ENCODE measurements at regions not wholly inside any gene's neighbourhood (a gene's known extent, or its start where the extent isn't known, plus 50 kb on each side); places are given as distances from the start of the nearest gene placed in this dataset.
"Not testable (repeated sequence)": the region's sequence is repeated elsewhere in the genome, so short reads cannot be mapped to it uniquely, and the experiment has no call there.

DNA sequence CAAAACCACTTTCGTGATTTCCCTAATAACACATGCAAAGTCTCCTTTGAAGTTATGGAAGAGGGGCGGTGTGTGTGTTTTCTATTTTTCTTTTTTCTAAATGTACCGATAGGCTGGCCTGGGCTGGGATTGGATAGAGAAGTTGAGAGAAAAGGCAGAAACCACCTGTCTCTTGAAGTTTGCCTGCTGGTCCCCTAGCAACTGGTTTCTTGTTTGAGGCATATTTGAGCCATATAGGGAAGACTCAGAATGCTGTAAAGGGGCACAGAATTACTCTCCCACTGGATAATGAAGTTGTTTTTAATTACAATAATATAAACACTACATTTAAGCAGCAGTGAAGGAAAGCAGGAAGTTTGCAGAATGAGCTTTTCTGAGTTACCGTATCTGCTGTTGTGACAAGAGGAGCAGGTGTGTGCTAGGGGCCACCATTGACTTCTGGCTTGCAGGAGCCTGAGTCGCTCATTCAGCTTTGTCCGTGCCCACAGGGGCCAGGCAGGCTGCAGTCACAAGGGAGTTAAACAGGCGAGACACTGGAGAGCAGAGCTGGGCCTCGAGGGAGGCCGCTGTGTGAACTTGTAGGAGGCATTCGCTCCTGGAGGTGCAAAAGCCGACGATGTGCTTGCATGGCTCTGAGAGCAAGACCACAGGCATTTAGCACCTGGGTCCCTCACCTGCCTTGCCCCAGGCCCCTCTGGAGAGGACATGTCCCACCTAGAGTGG, 173.8 kb upstream of the RGS6 start:
- DNase-seq = no peak

DNA sequence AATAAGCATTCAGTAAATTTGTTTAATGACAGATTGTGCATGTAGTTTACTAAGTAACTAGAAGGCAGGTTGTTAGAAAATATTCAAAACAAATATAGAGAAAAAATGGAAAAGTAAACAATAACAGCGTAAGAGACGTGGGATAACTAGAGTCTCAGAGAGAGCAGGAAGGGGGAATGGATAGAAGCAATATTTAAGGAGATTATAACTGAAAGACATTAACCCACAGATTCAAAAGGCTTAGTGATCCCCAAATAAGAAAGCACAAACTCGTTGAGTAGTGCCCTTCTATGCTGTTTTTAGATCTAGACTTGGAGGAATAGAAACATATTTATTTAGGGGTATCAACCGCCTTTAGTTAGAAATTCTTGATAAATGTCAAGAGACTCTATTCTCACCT, 169.7 kb upstream of the RGS6 start:
- DNase-seq = no peak

DNA sequence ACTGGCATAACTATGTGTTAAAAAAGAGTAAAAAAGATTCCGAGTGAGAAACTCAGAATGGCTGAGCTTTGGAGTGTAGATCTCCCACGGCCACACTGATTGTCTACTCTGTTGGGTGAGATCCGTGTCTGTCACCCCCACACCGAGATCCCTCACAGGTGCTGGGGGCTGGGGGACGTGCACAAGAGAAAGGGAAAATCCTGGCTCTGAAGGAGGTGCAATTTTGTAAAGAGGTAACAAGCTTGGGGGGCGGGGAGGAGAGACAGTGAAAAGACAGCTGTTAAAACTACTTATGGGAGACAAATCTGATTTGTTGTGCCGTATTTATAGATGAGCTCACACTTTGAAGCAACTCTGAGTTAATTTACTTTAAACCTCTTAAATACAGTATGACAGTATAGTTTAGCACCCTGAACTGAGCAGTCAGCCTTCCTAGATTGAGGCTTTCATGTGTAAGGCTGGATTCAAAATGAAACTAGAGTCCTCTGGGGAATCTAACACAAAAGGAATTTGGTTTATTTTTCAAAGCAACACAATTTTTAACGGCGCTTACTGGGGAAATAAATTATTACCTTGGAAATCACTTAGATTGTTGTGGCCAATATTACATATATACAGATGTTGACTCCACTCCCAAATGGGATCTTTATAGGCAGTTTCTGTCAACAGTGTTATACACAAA, 167.4 kb upstream of the RGS6 start:
- DNase-seq = no peak

DNA sequence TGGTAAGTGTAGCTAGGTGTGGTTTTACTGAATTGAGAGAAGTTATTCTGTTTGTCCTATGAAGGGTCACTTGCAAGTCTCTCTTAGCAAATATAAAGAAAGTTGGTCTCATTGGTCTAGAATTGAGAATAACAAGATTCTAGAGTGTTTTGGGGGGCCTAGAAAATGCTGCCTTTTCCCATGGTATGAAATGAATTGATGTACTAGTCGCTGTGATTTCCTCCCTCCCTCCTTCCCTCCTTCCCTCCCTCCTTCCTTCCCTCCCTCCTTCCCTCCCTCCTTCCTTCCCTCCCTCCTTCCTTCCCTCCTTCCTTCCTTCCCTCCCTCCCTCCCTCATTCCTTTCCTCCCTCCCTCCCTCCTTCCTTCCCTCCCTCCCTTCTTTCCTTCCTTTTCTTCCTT, 166.7 kb upstream of the RGS6 start:
- DNase-seq = no peak

DNA sequence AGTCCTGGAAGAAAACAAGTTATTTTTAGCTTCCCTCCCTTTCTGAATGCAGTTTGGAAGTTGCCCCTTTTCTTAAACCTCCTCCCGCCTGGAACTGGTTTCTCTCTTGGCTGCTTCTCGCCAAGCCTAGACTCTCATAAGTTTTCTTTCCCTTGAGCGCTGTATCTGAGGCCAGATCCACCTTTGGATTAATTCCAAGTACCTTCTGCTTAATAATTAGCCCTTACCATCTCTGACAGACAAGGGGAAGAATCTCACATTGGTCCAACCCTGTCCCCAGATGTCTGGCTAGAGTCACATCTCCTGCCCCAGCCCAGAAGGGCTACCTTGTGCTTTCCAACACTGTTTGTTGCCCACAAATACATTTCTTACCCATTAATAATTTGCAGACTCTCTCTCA, 161.8 kb upstream of the RGS6 start:
- no peak for DNase-seq

DNA sequence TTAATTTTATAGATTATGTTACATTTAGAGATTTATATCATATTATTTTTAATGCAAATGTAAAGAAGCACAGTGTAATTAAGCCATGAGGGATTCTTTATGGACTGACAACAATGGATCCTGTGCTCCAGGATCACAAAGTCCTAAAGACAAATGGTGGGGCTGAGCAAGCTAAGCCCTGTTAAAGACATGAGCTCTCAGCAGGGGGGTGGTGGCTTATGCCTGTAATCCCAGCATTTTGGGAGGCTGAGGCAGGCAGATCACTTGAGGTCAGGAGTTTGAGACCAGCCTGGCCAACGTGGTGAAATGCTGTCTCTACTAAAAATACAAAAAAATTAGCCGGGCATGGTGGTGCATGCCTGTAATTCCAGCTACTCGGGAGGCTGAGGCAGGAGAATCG, 160.8 kb upstream of the RGS6 start:
- DNase-seq = not testable (repeated sequence)

GRCh38 chr14:71771996-71772395, 160.2 kb upstream of the RGS6 start:
- not testable (repeated sequence) for DNase-seq

DNA sequence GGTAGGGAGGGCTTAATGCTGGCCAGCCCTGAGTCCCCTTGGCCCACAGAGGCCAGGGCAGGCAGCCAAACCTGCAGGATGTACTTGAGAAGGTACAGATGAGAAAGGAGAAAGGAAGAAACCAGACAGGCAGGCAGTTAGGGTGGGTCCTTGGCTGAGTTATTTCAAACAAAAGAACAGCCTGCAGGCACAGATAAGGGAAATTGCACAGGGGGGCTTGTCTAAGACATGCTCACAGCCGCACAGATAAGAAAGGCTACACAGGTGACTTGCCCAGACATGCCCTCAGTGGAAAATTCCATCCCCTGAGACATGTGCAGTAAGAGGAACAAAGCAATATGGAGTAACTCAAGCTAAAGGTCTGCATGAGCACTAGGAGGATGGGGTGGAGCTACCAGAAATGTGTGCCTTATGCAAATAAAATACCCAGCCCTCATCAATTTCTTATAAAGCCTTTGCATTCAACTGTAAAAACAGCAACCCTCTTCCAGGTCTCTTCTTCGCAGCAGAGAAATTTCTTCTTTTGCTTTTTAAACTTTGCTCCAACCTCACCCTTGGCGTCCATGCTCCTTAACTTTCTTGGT, 158.2 kb upstream of the RGS6 start:
- DNase-seq = no peak

DNA sequence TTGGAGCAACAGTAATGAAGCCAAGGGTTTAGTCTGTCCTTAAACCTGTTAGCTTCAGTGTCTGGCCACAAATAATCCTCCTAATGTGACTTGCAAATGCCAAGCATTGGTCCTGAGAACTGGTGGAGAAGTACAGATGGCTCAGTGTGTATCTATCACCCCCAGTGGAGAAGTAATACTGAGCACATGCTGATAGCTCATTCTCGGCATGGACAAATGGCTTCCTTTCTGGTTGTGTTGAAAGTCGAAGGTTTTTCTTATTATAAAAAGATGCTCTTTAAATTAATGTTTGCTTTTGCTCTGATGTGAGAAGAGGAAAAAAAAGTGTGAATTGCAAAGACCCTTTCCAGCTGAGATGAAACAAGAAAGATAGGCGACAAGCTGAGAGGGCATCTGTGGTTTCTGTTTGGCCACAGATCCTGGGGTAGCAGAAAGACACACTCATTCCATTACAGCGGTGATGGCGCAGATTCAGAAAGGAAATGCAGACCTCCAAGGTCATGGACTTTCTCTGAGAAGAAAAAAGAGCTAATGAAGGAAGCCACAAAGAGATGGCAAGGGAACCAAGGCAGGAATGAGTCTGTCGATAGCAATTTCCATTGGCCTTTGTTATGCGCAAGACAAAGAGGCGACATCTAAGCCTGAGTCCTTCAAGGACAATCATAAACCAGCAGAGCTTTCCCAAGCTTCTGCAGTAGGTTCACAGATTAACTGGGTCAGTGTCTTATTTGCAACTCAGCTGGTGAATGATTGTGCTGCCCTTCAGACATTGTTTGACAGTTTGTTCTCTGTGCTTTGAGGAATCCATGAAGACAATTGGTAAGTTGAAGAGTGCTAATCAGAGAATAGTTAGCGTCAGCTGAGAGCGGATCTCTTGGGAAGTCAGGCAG, 155.5 kb upstream of the RGS6 start:
- DNase-seq = no peak

DNA sequence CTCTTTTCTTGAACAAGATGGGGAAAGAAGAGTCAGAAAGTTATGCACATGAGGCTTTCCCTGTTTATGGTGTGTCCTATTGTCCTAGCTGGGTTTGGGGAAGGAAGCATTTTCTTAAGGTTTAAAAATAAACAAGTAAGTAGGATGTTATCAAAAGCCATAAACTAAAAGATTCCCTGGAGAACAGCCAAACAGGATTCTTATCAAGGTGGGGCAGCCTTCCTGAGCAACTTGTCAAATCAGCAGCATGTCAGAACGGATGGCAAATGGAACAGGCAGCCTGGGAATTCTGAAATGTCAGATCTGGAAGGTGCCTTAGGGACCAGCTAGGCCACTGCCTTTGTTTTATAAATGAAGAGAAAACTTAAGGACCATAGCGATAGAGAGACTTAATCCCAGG, 152.2 kb upstream of the RGS6 start:
- no peak for DNase-seq

DNA sequence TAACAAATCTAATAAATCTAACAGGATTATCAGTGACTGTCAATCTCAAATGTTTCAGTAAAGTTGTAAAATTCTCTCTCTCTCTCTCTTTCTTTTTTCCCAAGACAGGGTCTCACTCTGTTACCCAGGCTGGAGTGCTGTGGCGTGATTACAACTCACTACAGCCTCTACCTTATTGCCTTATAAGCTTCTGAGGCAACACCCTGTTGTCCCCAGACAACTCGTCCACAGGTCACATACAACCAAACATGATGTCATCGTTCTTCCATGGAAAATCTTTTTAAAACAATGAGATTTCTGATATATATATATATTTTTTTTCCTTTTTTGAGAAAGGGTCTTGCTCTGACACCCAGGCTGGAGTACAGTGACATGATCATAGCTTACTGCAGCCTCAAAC, 151.4 kb upstream of the RGS6 start:
- DNase-seq = no peak

DNA sequence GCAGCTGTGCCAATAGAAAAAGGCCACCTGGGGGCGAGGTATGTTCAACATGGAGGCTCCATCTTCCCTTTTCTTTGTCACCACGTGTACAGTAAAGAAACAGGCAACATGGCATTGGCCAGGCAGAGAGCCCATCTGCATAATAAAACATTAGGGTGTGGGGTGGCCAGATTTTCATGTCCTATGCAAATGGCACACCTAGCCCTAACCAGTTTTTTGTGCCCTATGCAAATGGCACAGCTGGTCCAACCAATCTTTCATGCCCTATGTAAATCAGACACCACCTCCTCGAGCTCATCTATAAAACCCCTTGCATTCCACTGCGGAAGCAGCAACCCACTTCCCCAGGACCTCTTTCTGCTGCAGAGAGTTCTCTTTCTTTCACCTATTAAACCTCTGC, 149.1 kb upstream of the RGS6 start:
- DNase-seq = no peak

DNA sequence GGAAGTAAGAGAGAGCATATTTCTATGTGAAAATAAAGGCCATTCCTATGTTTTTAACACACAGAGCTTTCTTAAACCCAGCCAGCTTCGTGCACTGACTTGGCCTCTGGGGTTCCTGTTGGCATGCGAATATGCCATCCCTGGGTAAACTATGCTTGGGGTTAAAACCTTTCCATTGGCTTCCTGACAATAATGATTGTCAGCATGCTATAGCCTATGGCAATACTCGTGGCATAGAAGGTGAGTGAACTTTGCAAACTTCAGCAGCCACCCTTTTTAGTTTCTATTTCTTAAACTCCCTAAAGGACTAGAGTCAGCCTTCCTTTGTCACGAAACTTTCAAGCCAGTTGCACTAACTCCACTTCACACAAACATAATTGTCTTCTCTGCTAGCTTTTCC, 148.4 kb upstream of the RGS6 start:
- no peak for DNase-seq

- DNase-seq = no peak
Observed at GRCh38 chr14:71789005-71789404, 143.2 kb upstream of the RGS6 start.

DNA sequence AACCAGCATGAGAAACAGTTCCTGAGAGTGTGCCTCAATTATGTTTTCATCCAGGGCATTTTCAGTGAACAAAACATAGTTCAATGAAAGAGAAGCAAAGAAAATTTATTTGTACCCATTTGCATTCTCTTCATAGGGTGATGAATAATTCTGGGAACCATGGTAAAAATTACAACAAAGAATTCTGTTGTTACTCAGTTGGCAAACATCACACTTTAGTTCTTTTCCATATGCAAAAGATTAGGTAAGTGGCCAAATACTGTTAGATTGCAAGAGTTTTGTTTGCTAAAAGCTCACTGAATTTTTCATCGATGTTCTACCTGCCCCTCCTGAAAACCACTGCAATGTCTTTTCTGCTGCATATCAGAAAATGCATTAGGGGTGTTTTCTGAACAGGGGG, 132.4 kb upstream of the RGS6 start:
- DNase-seq = no peak

- DNase-seq = no peak
Observed at GRCh38 chr14:71800878-71801277, 131.4 kb upstream of the RGS6 start.

DNA sequence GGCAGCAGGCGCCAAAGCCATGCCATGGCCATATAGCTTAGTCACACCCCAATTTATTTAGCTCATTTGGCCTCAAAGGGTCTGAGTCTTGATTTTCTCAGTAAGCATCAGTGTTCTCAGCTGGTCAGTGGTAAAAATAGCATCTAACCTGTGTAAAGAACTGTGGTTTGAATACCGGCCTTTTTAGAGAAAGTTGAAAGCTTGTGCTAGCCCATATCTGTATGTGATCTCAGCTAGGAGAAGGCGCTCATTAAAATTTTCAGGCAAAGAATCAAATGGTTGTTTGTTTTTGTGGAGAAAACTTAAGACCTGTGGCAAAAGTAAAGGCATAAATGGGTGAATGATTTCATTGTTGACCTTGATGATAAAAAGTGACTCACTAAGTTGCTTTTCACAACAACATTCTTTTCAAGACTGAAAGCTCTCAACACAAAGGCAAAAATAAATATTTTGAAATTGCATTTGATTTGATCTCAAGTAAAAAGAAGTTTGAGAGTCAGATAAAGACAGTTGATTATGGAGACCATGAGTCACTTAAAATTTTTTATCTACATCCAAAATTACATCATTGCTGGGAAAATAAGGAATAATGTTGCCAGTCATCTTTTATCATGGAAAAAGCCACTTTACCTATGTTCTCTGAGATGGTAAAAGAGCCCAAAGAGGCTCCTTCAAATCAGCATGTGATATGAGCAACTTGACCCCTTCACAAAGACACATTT, 128.5 kb upstream of the RGS6 start:
- DNase-seq = no peak

DNA sequence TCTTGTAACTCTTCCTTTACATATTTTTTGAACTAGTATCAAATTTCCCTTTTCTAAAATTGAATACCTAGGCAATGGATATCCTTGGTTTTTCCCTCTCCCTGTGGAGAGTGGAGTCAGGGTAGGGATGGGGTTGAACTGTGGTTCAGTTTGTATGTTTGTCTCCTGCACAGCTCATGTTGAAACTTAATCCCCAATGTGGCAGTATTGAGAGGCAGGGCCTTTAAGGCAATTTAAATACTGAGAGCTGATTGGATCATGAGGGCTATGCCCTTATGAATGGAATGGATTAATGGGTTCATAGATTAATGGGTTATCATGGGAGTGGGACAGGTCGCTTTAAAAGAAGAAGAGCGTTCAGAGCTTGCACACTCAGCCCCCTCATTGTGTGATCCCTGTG, 127.2 kb upstream of the RGS6 start:
- DNase-seq = no peak

DNA sequence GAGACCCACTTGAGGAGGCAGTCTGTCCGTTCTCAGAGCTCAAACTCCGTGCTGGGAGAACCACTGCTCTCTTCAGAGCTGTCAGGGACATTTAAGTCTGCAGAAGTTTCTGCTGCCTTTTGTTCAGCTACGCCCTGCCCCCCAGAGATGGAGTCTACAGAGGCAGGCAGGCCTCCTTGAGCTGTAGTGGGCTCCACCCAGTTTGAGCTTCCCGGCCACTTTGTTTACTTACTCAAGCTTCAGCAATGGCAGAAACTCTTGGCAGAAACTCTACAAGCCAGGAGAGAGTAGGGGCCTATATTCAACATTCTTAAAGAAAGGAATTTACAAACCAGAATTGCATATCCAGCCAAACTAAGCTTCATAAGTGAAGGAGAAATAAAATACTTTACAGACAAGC, 125.2 kb upstream of the RGS6 start:
- not testable (repeated sequence) for DNase-seq

DNA sequence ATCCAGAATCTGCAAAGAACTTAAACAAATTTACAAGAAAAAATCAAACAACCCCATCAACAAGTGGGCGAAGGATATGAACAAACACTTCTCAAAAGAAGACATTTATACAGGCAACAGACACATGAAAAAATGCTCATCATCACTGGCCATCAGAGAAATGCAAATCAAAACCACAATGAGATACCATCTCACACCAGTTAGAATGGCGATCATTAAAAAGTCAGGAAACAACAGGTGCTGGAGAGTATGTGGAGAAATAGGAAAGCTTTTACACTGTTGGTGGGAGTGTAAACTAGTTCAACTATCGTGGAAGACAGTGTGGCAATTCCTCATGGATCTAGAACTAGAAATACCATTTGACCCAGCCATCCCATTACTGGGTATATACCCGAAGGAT, 121.4 kb upstream of the RGS6 start:
- not testable (repeated sequence) for DNase-seq

GRCh38 chr14:71812693-71813092, 119.5 kb upstream of the RGS6 start:
- DNase-seq = no peak

GRCh38 chr14:71815110-71815509, 117.1 kb upstream of the RGS6 start:
- no peak for DNase-seq

DNA sequence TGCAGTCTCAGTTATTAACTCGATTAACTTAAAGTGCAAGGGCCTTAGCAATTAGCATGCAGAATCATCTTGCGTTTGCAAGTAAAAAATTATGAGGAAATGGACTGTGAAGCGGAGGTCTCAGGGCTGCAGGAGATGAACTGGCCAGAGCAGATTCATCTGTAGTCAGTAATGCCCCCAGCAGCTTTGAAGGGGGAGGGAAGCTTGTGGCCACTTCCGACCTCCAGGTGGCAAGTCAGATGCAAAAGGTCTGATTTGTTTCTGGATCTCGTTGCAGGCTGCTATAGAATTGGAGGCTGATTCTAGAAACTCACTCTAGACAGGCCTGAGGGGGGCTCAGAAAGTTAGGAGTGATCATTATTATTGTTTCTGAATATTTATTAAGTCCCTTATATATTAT, 107.4 kb upstream of the RGS6 start:
- no peak for DNase-seq
